Heart left ventricle (tissue), 13 donors: ENCODE measurements at regions not wholly inside any gene's neighbourhood (a gene's known extent, or its start where the extent isn't known, plus 50 kb on each side); places are given as distances from the start of the nearest gene placed in this dataset.

ENCODE experiments used
- POLR2A ChIP-seq, 2 donors: fragments of 450-650 bp; IDR thresholded peaks; one replicate each; pipeline ENCODE4 v1.6.1; 2017; ENCODE audit warnings: antibody characterized with exemption in 2 of 2, mild to moderate bottlenecking in 2 of 2, moderate library complexity in 2 of 2
- TF ChIP-seq, protein P1 (sequence below), 12 donors: fragments of 200-600 bp; sonication (generic) in 4 of 12; IDR thresholded peaks; one replicate each; pipeline versions ENCODE4 v1.5.0 to v1.8.0; 2018 to 2022; ENCODE audit warnings: antibody characterized with exemption in 12 of 12, mild to moderate bottlenecking in 5 of 12
- donor health status: ischemic (EF 13 %, LVEDD 7.1; RV severe dilation, severe dysfunction).
- donor health status: DM: no; HTN: yes; CAD: no.
- donor health status: DM: no; HTN: no; CAD: no.
- donor health status: ischemic (EF 25% LVEDD 6.9; RV normal size, moderate dysfunction).
- donor health status: ischemic (EF 25% LVEDD 5.7; RV mildly dilated, moderate dysfunction).
- donor health status: ischemic (EF 35%, LVEDD 5.7; RV mildly dilated, moderate dysfunction).
- donor health status: nonischemic (EF 11% LVEDD 7.7; RV severe dilation, severe dysfunction).
- donor health status: DM: yes; HTN: yes; CAD: no.
- donor health status: PGD.
- donor health status: ischemic (EF 29% LVEDD 5.4; RV normal size, mild dysfunction).
- donor health status: nonischemic (EF 23%, LVEDD 6.1; RV moderate dilation, normal function).

DNA sequence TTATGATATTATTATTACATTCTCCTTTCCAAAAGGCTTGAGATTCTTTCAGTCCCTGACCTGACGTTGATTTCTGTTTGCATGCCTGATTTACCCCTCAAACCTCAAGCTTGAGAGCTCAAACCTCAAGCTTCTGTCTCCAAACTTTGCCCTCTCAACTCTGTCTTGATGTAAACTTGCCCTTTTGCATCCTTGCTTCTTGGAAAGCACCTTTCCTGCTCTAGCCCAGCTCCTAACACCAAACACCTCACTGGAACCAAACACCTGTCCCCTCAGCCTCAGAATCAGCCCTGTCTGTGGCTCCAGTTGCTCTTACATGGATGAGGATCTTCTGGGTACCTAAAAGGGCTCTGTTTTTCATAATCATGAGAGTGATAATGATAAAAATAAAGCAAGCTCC, 109.2 kb downstream of the GP2 start:
- TF ChIP-seq, protein P1, sequence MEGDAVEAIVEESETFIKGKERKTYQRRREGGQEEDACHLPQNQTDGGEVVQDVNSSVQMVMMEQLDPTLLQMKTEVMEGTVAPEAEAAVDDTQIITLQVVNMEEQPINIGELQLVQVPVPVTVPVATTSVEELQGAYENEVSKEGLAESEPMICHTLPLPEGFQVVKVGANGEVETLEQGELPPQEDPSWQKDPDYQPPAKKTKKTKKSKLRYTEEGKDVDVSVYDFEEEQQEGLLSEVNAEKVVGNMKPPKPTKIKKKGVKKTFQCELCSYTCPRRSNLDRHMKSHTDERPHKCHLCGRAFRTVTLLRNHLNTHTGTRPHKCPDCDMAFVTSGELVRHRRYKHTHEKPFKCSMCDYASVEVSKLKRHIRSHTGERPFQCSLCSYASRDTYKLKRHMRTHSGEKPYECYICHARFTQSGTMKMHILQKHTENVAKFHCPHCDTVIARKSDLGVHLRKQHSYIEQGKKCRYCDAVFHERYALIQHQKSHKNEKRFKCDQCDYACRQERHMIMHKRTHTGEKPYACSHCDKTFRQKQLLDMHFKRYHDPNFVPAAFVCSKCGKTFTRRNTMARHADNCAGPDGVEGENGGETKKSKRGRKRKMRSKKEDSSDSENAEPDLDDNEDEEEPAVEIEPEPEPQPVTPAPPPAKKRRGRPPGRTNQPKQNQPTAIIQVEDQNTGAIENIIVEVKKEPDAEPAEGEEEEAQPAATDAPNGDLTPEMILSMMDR (IDR thresholded peaks at IDR 0.05), result no peak
- no peak for TF ChIP-seq POLR2A (IDR thresholded peaks at IDR 0.05)
